HCT116 (cell line): ENCODE measurements at regions not wholly inside any gene's neighbourhood (a gene's known extent, or its start where the extent isn't known, plus 50 kb on each side); places are given as distances from the start of the nearest gene placed in this dataset.

Experiments
- ATAC-seq: fragments of 200-7000 bp; cut with Tn5 transposase; 2 replicates; pipeline ENCODE4 v1.9.1; 2020; ENCODE audit warnings: mild to moderate bottlenecking, moderate library complexity
- BruUV-seq: library from RNA; stranded (reverse); fragments of 400-500 nt; replicated peaks from 2 replicates; lab custom pipeline; 2021; lab: Mats Ljungman, UMichigan
- CTCF ChIA-PET: fragments of 300-600 bp; sonication (Branson Sonifier 250); formaldehyde crosslinking; loops from one replicate; lab custom pipeline; 2021; ENCODE audit warnings: antibody characterized with exemption; lab: Charles Lee
- POLR2A ChIA-PET: fragments of 300-600, 350-600 bp; sonication (Branson Sonifier 250); formaldehyde crosslinking; loops from one replicate; lab custom pipeline; 2021; ENCODE audit warnings: antibody characterized with exemption; lab: Charles Lee
- RAD21 ChIA-PET, 2 experiments: fragments of 300-600 bp; sonication (Branson Sonifier 250); formaldehyde crosslinking; loops; one replicate each; lab custom pipeline; 2023; ENCODE audit warnings: low total read pairs in 2 of 2; ENCODE audit not compliant: uncharacterized antibody in 2 of 2, unreplicated experiment in 2 of 2, low non-redundant PET in 1 of 2; lab: Charles Lee
- DNase-seq: peaks from one replicate; pipeline ENCODE4 v3.0.0-alpha.2; 2010; ENCODE audit warnings: low read depth, low spot score
- H2AFZ ChIP-seq: fragments of 200-600 bp; shearing (Covaris generic), sonication (generic); 2 replicates; pipeline ENCODE4 v1.6.1; 2017; ENCODE audit warnings: low read depth, mixed run types, mixed read lengths, antibody characterized with exemption, low read length; ENCODE audit not compliant: poor library complexity, severe bottlenecking
- H3K27ac ChIP-seq: 2 replicates; pipeline ENCODE4 v1.5.1; 2012; ENCODE audit warnings: low read depth, low read length
- H3K27me3 ChIP-seq: fragments of 200-600 bp; sonication (generic); 2 replicates; pipeline ENCODE4 v1.6.1; 2016; ENCODE audit warnings: mixed run types, low read length, mixed read lengths; ENCODE audit not compliant: insufficient read depth
- H3K36me3 ChIP-seq, 2 experiments: fragments of 200-500 bp in 1 of 2; fragments of 200-600 bp in 1 of 2; sonication (Bioruptor generic) in 1 of 2; sonication (generic) in 1 of 2; 2 replicates each; pipeline versions ENCODE4 v1.5.1 to v1.6.1; 2014 to 2016; ENCODE audit warnings: low read length in 2 of 2, inconsistent platforms in 1 of 2, mixed read lengths in 1 of 2, mixed run types in 1 of 2; ENCODE audit not compliant: insufficient read depth in 2 of 2, control insufficient read depth in 1 of 2
- H3K4me1 ChIP-seq, 2 experiments: fragments of 200-600 bp in 1 of 2; sonication (generic) in 1 of 2; 2 replicates each; pipeline versions ENCODE4 v1.5.1 to v1.6.1; 2012 to 2017; ENCODE audit warnings: low read length in 2 of 2, inconsistent platforms in 1 of 2, mild to moderate bottlenecking in 1 of 2, mixed read lengths in 1 of 2, mixed run types in 1 of 2, moderate library complexity in 1 of 2; ENCODE audit not compliant: insufficient read depth in 2 of 2, control insufficient read depth in 1 of 2
- H3K4me2 ChIP-seq: fragments of 200-600 bp; sonication (generic); 2 replicates; pipeline ENCODE4 v1.6.1; 2017; ENCODE audit warnings: mixed run types, low read length, mixed read lengths
- H3K4me3 ChIP-seq, 2 experiments: fragments of 200-600 bp in 1 of 2; sonication (generic) in 1 of 2; replicated peaks in 1 of 2; 2 replicates each; pipeline ENCODE4 v1.5.1; 2011 to 2016; ENCODE audit warnings: low read length in 2 of 2, control low read depth in 1 of 2, low read depth in 1 of 2, mild to moderate bottlenecking in 1 of 2, mixed read lengths in 1 of 2, mixed run types in 1 of 2
- H3K79me2 ChIP-seq: fragments of 200-600 bp; sonication (generic); 2 replicates; pipeline ENCODE4 v1.6.1; 2017; ENCODE audit warnings: mild to moderate bottlenecking, mixed run types, low read length, moderate library complexity, mixed read lengths; ENCODE audit not compliant: insufficient read depth
- H3K9ac ChIP-seq: fragments of 200-600 bp; sonication (generic); 2 replicates; pipeline ENCODE4 v1.6.1; 2016; ENCODE audit warnings: low read length, mixed read lengths
- H3K9me2 ChIP-seq: fragments of 200-600 bp; sonication (generic), shearing (Covaris generic); 2 replicates; pipeline ENCODE4 v1.6.1; 2017; ENCODE audit warnings: mixed run types, mild to moderate bottlenecking, moderate library complexity; ENCODE audit not compliant: insufficient read depth
- H3K9me3 ChIP-seq, 2 experiments: fragments of 200-500 bp in 1 of 2; fragments of 200-600 bp in 1 of 2; sonication (Bioruptor generic) in 1 of 2; sonication (generic) in 1 of 2; 2 replicates each; pipeline ENCODE4 v1.6.1; 2014 to 2017; ENCODE audit warnings: low read length in 2 of 2, mixed read lengths in 2 of 2, inconsistent platforms in 1 of 2, low read depth in 1 of 2, mild to moderate bottlenecking in 1 of 2, mixed run types in 1 of 2, moderate library complexity in 1 of 2; ENCODE audit not compliant: control insufficient read depth in 1 of 2, insufficient read depth in 1 of 2
- H4K20me1 ChIP-seq: fragments of 200-600 bp; sonication (generic), shearing (Covaris generic); 2 replicates; pipeline ENCODE4 v1.6.1; 2017; ENCODE audit warnings: mixed run types, mild to moderate bottlenecking, moderate library complexity; ENCODE audit not compliant: insufficient read depth
- ATF3 ChIP-seq: IDR thresholded peaks from 2 replicates; pipeline ENCODE4 v1.6.1; 2012
- CBX3 ChIP-seq: IDR thresholded peaks from 2 replicates; pipeline ENCODE4 v1.6.1; 2012; ENCODE audit warnings: low read depth
- CEBPB ChIP-seq: IDR thresholded peaks from 2 replicates; pipeline ENCODE4 v1.6.1; 2012; ENCODE audit warnings: low read depth
- CTCF ChIP-seq, 3 experiments: fragments of 200-600 bp in 1 of 3; sonication (generic) in 1 of 3; IDR thresholded peaks in 2 of 3; conservative IDR thresholded peaks in 1 of 3; 2 replicates each; pipeline ENCODE4 v1.5.1; 2012 to 2017; ENCODE audit warnings: low read depth in 2 of 3, low read length in 2 of 3, antibody characterized with exemption in 1 of 3, borderline replicate concordance in 1 of 3, control low read depth in 1 of 3, mild to moderate bottlenecking in 1 of 3, mixed read lengths in 1 of 3, mixed run types in 1 of 3, moderate library complexity in 1 of 3; ENCODE audit not compliant: insufficient read depth in 1 of 3
- EGR1 ChIP-seq: IDR thresholded peaks from 2 replicates; pipeline ENCODE4 v1.6.1; 2012; ENCODE audit warnings: low read depth
- EZH2phosphoT487 ChIP-seq: fragments of 200-600 bp; IDR thresholded peaks from 2 replicates; pipeline ENCODE4 v1.6.1; 2018; ENCODE audit warnings: antibody characterized with exemption, borderline replicate concordance
- JUND ChIP-seq: IDR thresholded peaks from 2 replicates; pipeline ENCODE4 v1.6.1; 2012
- MAX ChIP-seq: IDR thresholded peaks from 2 replicates; pipeline ENCODE4 v1.6.1; 2012
- POLR2A ChIP-seq: IDR thresholded peaks from 2 replicates; pipeline ENCODE4 v1.7.0; 2011; ENCODE audit warnings: borderline replicate concordance; ENCODE audit not compliant: insufficient read depth, insufficient read length; ENCODE audit errors: extremely low read depth
- POLR2AphosphoS5 ChIP-seq: IDR thresholded peaks from 2 replicates; pipeline ENCODE4 v1.6.1; 2011; ENCODE audit warnings: mild to moderate bottlenecking, low read depth, low read length, moderate library complexity
- RAD21 ChIP-seq: IDR thresholded peaks from 2 replicates; pipeline ENCODE4 v1.6.1; 2012; ENCODE audit warnings: low read depth, mild to moderate bottlenecking
- REST ChIP-seq: IDR thresholded peaks from 2 replicates; pipeline ENCODE4 v1.6.1; 2012; ENCODE audit warnings: low read depth
- SIN3A ChIP-seq: IDR thresholded peaks from 2 replicates; pipeline ENCODE4 v1.6.1; 2012; ENCODE audit warnings: low read depth
- SP1 ChIP-seq: IDR thresholded peaks from 2 replicates; pipeline ENCODE4 v1.6.1; 2012; ENCODE audit warnings: low read depth
- SRF ChIP-seq: IDR thresholded peaks from 2 replicates; pipeline ENCODE4 v1.6.1; 2012; ENCODE audit warnings: low read depth
- TCF7L2 ChIP-seq: IDR thresholded peaks from 2 replicates; pipeline ENCODE4 v1.7.0; 2011; ENCODE audit warnings: borderline replicate concordance, inconsistent platforms; ENCODE audit not compliant: insufficient read depth, insufficient read length; ENCODE audit errors: extremely low read depth
- YY1 ChIP-seq: IDR thresholded peaks from 2 replicates; pipeline ENCODE4 v1.6.1; 2011; ENCODE audit warnings: low read length, low read depth, moderate library complexity, mild to moderate bottlenecking; ENCODE audit not compliant: insufficient replicate concordance; ENCODE audit errors: extremely low read depth
- ZBTB33 ChIP-seq: IDR thresholded peaks from 2 replicates; pipeline ENCODE4 v1.6.1; 2011; ENCODE audit warnings: mild to moderate bottlenecking, low read length, moderate library complexity; ENCODE audit not compliant: insufficient replicate concordance; ENCODE audit errors: extremely low read depth
- ZFX ChIP-seq: fragments of 450-650 bp; IDR thresholded peaks from 2 replicates; pipeline ENCODE4 v1.6.1; 2017
- ZNF274 ChIP-seq: fragments of 200-500 bp; sonication (Bioruptor generic); IDR thresholded peaks from 2 replicates; pipeline ENCODE4 v1.6.1; 2014; ENCODE audit warnings: mild to moderate bottlenecking, low read depth, low read length, inconsistent platforms
- intact Hi-C: fragments of 100-400 bp; cut with micrococcal nuclease; formaldehyde crosslinking; loops from 2 replicates; pipeline ENCODE4 v1.10.0; 2022

GRCh38 chr3:59519094-59519493 is 469.3 kb upstream of the CFAP20DC start:
- H2AFZ ChIP-seq, result no peak overlapping the region
- no peak overlapping the region for H3K9ac ChIP-seq
- no peak overlapping the region for H3K4me3 ChIP-seq
- H3K27ac ChIP-seq, result no peak overlapping the region
- H3K27me3 ChIP-seq, result peaks cover 25% of the 10 kb centered on the region
- H3K4me2 ChIP-seq, result no peak overlapping the region
- no peaks in the 10 kb centered on the region for H3K4me1 ChIP-seq
- no peak for DNase-seq
- no peaks in the 10 kb centered on the region for H4K20me1 ChIP-seq
- CTCF ChIA-PET, result no interaction called here
- intact Hi-C loops, result no loop called here
- H3K36me3 ChIP-seq, result no peaks in the 10 kb centered on the region
- RAD21 ChIA-PET, result no interaction called here
- H3K79me2 ChIP-seq, result no peaks in the 10 kb centered on the region
- no peak for TF ChIP-seq ZFX
- TF ChIP-seq REST, result no peak
- TF ChIP-seq YY1, result no peak
- no peak for TF ChIP-seq EGR1
- no peak for TF ChIP-seq POLR2AphosphoS5
- TF ChIP-seq ATF3, result no peak
- TF ChIP-seq CEBPB, result no peak
- TF ChIP-seq EZH2phosphoT487, result no peak
- TF ChIP-seq POLR2A, result no peak
- no peak for TF ChIP-seq SRF
- TF ChIP-seq SIN3A, result no peak
- TF ChIP-seq MAX, result no peak
- no peak for TF ChIP-seq ZNF274
- TF ChIP-seq RAD21, result no peak
- no peak for TF ChIP-seq TCF7L2
- no peak for TF ChIP-seq CTCF (IDR thresholded peaks at IDR 0.05 in 2 of 3, conservative IDR thresholded peaks at IDR 0.05 in 1 of 3; ENCODE audit: borderline replicate concordance in 1 of 3, insufficient read depth in 1 of 3, low read depth in 2 of 3, low read length in 2 of 3)
- TF ChIP-seq JUND, result no peak
- no peak for TF ChIP-seq ZBTB33
- TF ChIP-seq SP1, result no peak
- no peak for TF ChIP-seq CBX3
- no peak for ATAC-seq
- POLR2A ChIA-PET, result no interaction called here
- no peaks in the 10 kb centered on the region for H3K9me2 ChIP-seq
- no peaks in the 10 kb centered on the region for H3K9me3 ChIP-seq
- BruUV-seq, result no TSS peak
